BE2C (cell line): ENCODE measurements at regions not wholly inside any gene's neighbourhood (a gene's known extent, or its start where the extent isn't known, plus 50 kb on each side); places are given as distances from the start of the nearest gene placed in this dataset.
"Not testable (repeated sequence)": the region's sequence is repeated elsewhere in the genome, so short reads cannot be mapped to it uniquely, and the experiment has no call there.

ENCODE experiments used
- DNase-seq: peaks from one replicate; pipeline ENCODE4 v3.0.0-alpha.2; 2020
- H3K27me3 ChIP-seq: fragments of 250-450 bp; sonication (Bioruptor Pico); 2 replicates; pipeline ENCODE4 v1.5.1; 2020; ENCODE audit warnings: mild to moderate bottlenecking
- H3K36me3 ChIP-seq: fragments of 250-450 bp; sonication (Bioruptor Pico); 2 replicates; pipeline ENCODE4 v1.5.1; 2020; ENCODE audit warnings: mild to moderate bottlenecking
- H3K4me1 ChIP-seq: fragments of 250-450 bp; sonication (Bioruptor Pico); 2 replicates; pipeline ENCODE4 v1.5.1; 2020
- H3K4me3 ChIP-seq: 2 replicates; pipeline ENCODE4 v1.5.1; 2011; ENCODE audit warnings: low read depth, low read length
- H3K9me3 ChIP-seq: fragments of 250-450 bp; sonication (Bioruptor Pico); 2 replicates; pipeline ENCODE4 v1.5.1; 2020
- TF ChIP-seq, protein P1 (sequence below): IDR thresholded peaks from 2 replicates; pipeline ENCODE4 v1.5.1; 2012; ENCODE audit warnings: mild to moderate bottlenecking, low read depth, low read length

- Histone ChIP-seq H3K9me3 (no peaks in the 10 kb centered on the region), H3K4me1 (peaks cover 14% of the 10 kb centered on the region), H3K4me3 (peak overlapping the region; percentile 50), H3K36me3 (no peaks in the 10 kb centered on the region), H3K27me3 (no peaks in the 10 kb centered on the region)
- TF ChIP-seq, protein P1, sequence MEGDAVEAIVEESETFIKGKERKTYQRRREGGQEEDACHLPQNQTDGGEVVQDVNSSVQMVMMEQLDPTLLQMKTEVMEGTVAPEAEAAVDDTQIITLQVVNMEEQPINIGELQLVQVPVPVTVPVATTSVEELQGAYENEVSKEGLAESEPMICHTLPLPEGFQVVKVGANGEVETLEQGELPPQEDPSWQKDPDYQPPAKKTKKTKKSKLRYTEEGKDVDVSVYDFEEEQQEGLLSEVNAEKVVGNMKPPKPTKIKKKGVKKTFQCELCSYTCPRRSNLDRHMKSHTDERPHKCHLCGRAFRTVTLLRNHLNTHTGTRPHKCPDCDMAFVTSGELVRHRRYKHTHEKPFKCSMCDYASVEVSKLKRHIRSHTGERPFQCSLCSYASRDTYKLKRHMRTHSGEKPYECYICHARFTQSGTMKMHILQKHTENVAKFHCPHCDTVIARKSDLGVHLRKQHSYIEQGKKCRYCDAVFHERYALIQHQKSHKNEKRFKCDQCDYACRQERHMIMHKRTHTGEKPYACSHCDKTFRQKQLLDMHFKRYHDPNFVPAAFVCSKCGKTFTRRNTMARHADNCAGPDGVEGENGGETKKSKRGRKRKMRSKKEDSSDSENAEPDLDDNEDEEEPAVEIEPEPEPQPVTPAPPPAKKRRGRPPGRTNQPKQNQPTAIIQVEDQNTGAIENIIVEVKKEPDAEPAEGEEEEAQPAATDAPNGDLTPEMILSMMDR = peak; percentile 51
- peak; percentile 94 for DNase-seq
These were observed 126.0 kb upstream of the ATF7IP start for GRCh38 chr12:14239350-14239934.

DNA sequence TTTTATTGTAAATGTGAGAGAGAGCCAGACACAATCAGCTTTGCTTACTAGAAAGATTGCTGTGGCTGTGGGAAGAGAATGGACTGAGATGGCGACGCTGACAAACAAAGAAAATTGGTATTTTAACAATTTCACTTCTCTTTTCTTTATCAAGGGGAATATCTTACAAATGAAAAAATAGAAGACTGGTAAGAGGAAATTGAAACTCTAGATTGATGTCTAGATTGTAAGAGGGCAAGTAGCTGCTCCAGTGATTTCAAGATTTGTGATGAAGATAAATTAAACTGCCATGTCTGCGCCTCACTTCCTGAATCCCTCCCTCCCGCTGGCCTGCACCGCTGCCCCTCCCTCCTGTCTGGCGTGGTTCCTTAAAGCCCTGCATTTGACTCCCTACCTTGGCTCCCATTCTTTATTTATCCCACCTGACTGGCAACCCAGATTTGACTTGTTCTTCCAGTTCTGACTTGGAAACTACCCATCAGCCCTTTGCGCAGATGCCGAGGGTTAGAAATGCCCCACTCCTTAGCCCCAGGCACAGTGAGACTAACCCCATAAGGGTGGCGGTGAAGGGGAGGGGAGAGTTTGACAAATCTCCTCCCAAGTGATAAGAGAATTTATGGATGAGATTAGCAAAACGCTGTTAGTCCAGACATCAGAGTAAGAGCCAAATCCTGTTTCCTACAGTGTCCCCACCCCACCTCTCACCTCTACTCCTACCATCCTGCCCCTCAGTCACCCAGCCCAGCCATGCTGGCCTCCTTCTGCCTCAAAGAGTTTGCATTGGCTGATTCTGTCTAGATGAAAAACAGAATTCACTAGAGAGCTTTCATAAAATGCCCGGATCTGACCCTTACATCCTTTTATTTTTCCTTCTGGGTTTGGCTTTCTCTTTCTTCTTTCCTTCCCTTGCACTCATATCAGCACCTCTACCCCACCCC lies 125.3 kb upstream of the ATF7IP start:
- Histone ChIP-seq H3K27me3 (no peaks in the 10 kb centered on the region), H3K4me1 (peaks cover 14% of the 10 kb centered on the region), H3K36me3 (no peaks in the 10 kb centered on the region), H3K4me3 (peak overlapping the region; percentile 50), H3K9me3 (no peaks in the 10 kb centered on the region)
- DNase-seq = peak; percentile 65
- TF ChIP-seq, protein P1 = no peak

DNA sequence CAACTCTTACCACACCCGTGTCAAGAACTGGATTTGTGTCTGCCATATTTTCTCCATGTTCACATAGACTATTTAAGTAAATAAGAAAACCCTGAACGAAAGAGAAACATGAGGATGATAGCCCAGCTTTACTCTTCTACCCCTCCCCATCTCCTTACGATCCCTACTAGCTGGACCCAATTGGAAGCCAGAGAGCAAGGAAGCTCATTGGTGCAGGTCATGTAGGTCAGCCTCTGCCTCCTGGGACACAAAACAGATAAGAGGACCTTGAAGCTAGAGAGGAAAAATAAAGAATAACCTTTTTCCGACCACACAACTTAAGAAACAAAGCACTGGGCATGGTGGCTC lies 124.6 kb upstream of the ATF7IP start:
- DNase-seq = no peak
- TF ChIP-seq, protein P1 = no peak
- peak overlapping the region; percentile 50; the same call in 1 of the 2 replicates for H3K4me3 ChIP-seq
- no peaks in the 10 kb centered on the region for H3K36me3 ChIP-seq
- peaks cover 14% of the 10 kb centered on the region for H3K4me1 ChIP-seq
- H3K9me3 ChIP-seq = no peaks in the 10 kb centered on the region
- H3K27me3 ChIP-seq = no peaks in the 10 kb centered on the region

GRCh38 chr12:14242825-14243224 lies 122.7 kb upstream of the ATF7IP start:
- H3K4me1 ChIP-seq = peaks cover 14% of the 10 kb centered on the region
- not testable (repeated sequence) for H3K4me3 ChIP-seq, DNase-seq, H3K9me3 ChIP-seq, H3K36me3 ChIP-seq, H3K27me3 ChIP-seq

- no peaks in the 10 kb centered on the region; the same call in 1 of the 2 replicates for H3K9me3 ChIP-seq
- H3K4me1 ChIP-seq = peaks cover 6% of the 10 kb centered on the region
- TF ChIP-seq, protein P1 = no peak
- H3K4me3 ChIP-seq = no peak overlapping the region
- no peaks in the 10 kb centered on the region for H3K27me3 ChIP-seq
- H3K36me3 ChIP-seq = no peaks in the 10 kb centered on the region
- no peak for DNase-seq
These were observed 121.5 kb upstream of the ATF7IP start for GRCh38 chr12:14243941-14244340.

GRCh38 chr12:14244876-14245669 lies 120.4 kb upstream of the ATF7IP start:
- peaks cover 3% of the 10 kb centered on the region for H3K4me1 ChIP-seq
- DNase-seq = no peak
- no peak overlapping the region for H3K4me3 ChIP-seq
- TF ChIP-seq, protein P1 = no peak
- H3K9me3 ChIP-seq = peaks cover 3% of the 10 kb centered on the region; the same call in 1 of the 2 replicates
- no peaks in the 10 kb centered on the region for H3K27me3 ChIP-seq
- H3K36me3 ChIP-seq = no peaks in the 10 kb centered on the region
